ENCODE measurements at regions not wholly inside any gene's neighbourhood (a gene's known extent, or its start where the extent isn't known, plus 50 kb on each side); places are given as distances from the start of the nearest gene placed in this dataset.

DNA sequence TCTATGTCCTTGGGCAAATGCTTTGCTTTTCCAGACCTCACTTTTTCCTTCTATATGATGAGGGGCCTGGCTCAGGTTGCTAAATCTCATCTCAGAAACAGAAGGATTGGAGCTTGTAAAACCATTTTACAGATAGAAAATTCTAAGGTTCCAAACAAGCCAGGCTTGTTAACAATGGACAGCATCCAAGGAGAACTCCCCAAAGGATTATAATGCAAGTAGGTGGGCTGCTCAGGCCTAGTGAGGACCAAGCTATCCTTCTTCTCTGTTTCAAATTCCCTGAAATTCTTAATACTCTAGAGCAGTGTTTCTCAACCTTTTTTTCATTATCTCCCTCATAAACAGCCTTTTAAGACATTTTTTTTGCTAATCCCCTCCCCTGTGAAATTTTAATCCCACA is 269.8 kb downstream of the TMEM38B start:
- Histone ChIP-seq H3K27me3 (ENCODE audit: insufficient read depth, low read depth, low read length) (no peaks in the 10 kb centered on the region), H3K27ac (ENCODE audit: low read length) (no peak overlapping the region), H3K36me3 (ENCODE audit: insufficient read depth, low read length) (no peaks in the 10 kb centered on the region), H3K4me3 (ENCODE audit: low read length) (no peak overlapping the region), H3K79me2 (replicated peaks; ENCODE audit: insufficient read depth, low read length) (no peaks in the 10 kb centered on the region), H4K20me1 (ENCODE audit: insufficient read depth) (no peaks in the 10 kb centered on the region), H3K9me3 (ENCODE audit: low read length) (no peaks in the 10 kb centered on the region), H3K9ac (ENCODE audit: low read length) (no peak overlapping the region), H3F3A (ENCODE audit: insufficient read depth, low read length, poor library complexity, severe bottlenecking) (no peaks in the 10 kb centered on the region), H2AFZ (ENCODE audit: low read depth, low read length) (no peak overlapping the region), H3K9me2 (ENCODE audit: insufficient read depth, low read length) (no peaks in the 10 kb centered on the region), H3K4me2 (ENCODE audit: low read length) (no peak overlapping the region)
- TF ChIP-seq, protein P1, sequence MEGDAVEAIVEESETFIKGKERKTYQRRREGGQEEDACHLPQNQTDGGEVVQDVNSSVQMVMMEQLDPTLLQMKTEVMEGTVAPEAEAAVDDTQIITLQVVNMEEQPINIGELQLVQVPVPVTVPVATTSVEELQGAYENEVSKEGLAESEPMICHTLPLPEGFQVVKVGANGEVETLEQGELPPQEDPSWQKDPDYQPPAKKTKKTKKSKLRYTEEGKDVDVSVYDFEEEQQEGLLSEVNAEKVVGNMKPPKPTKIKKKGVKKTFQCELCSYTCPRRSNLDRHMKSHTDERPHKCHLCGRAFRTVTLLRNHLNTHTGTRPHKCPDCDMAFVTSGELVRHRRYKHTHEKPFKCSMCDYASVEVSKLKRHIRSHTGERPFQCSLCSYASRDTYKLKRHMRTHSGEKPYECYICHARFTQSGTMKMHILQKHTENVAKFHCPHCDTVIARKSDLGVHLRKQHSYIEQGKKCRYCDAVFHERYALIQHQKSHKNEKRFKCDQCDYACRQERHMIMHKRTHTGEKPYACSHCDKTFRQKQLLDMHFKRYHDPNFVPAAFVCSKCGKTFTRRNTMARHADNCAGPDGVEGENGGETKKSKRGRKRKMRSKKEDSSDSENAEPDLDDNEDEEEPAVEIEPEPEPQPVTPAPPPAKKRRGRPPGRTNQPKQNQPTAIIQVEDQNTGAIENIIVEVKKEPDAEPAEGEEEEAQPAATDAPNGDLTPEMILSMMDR (IDR thresholded peaks at IDR 0.05; ENCODE audit: poor library complexity, severe bottlenecking), result no peak
- TF ChIP-seq MXI1 (conservative IDR thresholded peaks at IDR 0.05; ENCODE audit: poor library complexity, severe bottlenecking) (no peak), TAF1 (IDR thresholded peaks at IDR 0.05; ENCODE audit: low read depth) (no peak), EP300 (conservative IDR thresholded peaks at IDR 0.05; ENCODE audit: poor library complexity, severe bottlenecking) (no peak), RAD21 (conservative IDR thresholded peaks at IDR 0.05) (no peak), POLR2AphosphoS5 (IDR thresholded peaks at IDR 0.05) (no peak), SMC3 (conservative IDR thresholded peaks at IDR 0.05; ENCODE audit: poor library complexity) (no peak), EZH2 (IDR thresholded peaks at IDR 0.05; ENCODE audit: borderline replicate concordance, insufficient read depth, low read length, poor library complexity, severe bottlenecking) (no peak)
- TF ChIP-seq, protein P2, sequence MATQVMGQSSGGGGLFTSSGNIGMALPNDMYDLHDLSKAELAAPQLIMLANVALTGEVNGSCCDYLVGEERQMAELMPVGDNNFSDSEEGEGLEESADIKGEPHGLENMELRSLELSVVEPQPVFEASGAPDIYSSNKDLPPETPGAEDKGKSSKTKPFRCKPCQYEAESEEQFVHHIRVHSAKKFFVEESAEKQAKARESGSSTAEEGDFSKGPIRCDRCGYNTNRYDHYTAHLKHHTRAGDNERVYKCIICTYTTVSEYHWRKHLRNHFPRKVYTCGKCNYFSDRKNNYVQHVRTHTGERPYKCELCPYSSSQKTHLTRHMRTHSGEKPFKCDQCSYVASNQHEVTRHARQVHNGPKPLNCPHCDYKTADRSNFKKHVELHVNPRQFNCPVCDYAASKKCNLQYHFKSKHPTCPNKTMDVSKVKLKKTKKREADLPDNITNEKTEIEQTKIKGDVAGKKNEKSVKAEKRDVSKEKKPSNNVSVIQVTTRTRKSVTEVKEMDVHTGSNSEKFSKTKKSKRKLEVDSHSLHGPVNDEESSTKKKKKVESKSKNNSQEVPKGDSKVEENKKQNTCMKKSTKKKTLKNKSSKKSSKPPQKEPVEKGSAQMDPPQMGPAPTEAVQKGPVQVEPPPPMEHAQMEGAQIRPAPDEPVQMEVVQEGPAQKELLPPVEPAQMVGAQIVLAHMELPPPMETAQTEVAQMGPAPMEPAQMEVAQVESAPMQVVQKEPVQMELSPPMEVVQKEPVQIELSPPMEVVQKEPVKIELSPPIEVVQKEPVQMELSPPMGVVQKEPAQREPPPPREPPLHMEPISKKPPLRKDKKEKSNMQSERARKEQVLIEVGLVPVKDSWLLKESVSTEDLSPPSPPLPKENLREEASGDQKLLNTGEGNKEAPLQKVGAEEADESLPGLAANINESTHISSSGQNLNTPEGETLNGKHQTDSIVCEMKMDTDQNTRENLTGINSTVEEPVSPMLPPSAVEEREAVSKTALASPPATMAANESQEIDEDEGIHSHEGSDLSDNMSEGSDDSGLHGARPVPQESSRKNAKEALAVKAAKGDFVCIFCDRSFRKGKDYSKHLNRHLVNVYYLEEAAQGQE (IDR thresholded peaks at IDR 0.05; ENCODE audit: borderline replicate concordance), result no peak

DNA sequence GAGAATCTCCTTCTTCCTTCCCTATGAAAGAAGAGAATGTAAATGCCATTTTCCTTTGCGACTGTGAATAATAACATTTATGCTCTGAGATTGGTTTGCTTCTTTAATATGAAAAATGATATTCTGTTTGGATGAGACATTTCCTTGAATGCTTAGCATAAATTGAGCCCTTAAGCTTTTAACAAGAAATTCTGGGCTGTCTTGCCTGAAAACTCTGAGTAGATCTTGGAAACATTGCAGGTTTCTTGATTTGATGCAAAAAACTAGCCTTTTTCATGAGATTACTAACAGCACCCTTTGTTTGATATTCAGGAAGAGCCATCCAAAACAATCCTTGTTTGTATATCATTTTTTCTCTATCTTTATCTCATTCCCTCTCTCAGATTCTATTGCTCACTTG is 272.5 kb downstream of the TMEM38B start:
- TF ChIP-seq POLR2AphosphoS5 (IDR thresholded peaks at IDR 0.05) (no peak), MXI1 (conservative IDR thresholded peaks at IDR 0.05; ENCODE audit: poor library complexity, severe bottlenecking) (no peak), EZH2 (IDR thresholded peaks at IDR 0.05; ENCODE audit: borderline replicate concordance, insufficient read depth, low read length, poor library complexity, severe bottlenecking) (no peak), EP300 (conservative IDR thresholded peaks at IDR 0.05; ENCODE audit: poor library complexity, severe bottlenecking) (no peak), RAD21 (conservative IDR thresholded peaks at IDR 0.05) (no peak), SMC3 (conservative IDR thresholded peaks at IDR 0.05; ENCODE audit: poor library complexity) (no peak), TAF1 (IDR thresholded peaks at IDR 0.05; ENCODE audit: low read depth) (no peak)
- TF ChIP-seq, protein P2 (IDR thresholded peaks at IDR 0.05; ENCODE audit: borderline replicate concordance), result no peak
- TF ChIP-seq, protein P1 (IDR thresholded peaks at IDR 0.05; ENCODE audit: poor library complexity, severe bottlenecking), result no peak
- H3K27ac ChIP-seq (ENCODE audit: low read length), result peak overlapping the region; percentile 57

More for the DNA sequence above, 272.5 kb downstream of the TMEM38B start:
- no peaks in the 10 kb centered on the region for H3K36me3 ChIP-seq (ENCODE audit: insufficient read depth, low read length)
- no peaks in the 10 kb centered on the region for H3K9me2 ChIP-seq (ENCODE audit: insufficient read depth, low read length)
- H2AFZ ChIP-seq (ENCODE audit: low read depth, low read length), result peak overlapping the region; percentile 21
- H3K9me3 ChIP-seq (ENCODE audit: low read length), result no peaks in the 10 kb centered on the region
- H3K9ac ChIP-seq (ENCODE audit: low read length), result peak overlapping the region; percentile 13
- H3K27me3 ChIP-seq (ENCODE audit: insufficient read depth, low read depth, low read length), result no peaks in the 10 kb centered on the region
- no peak overlapping the region for H3K4me3 ChIP-seq (ENCODE audit: low read length)
- H3K4me2 ChIP-seq (ENCODE audit: low read length), result no peak overlapping the region
- H3F3A ChIP-seq (ENCODE audit: insufficient read depth, low read length, poor library complexity, severe bottlenecking), result no peaks in the 10 kb centered on the region
- no peaks in the 10 kb centered on the region for H4K20me1 ChIP-seq (ENCODE audit: insufficient read depth)
- H3K79me2 ChIP-seq (replicated peaks; ENCODE audit: insufficient read depth, low read length), result no peaks in the 10 kb centered on the region

All from neural cell (in vitro differentiated cells).